ENCODE measurements at regions not wholly inside any gene's neighbourhood (a gene's known extent, or its start where the extent isn't known, plus 50 kb on each side); places are given as distances from the start of the nearest gene placed in this dataset.

DNA sequence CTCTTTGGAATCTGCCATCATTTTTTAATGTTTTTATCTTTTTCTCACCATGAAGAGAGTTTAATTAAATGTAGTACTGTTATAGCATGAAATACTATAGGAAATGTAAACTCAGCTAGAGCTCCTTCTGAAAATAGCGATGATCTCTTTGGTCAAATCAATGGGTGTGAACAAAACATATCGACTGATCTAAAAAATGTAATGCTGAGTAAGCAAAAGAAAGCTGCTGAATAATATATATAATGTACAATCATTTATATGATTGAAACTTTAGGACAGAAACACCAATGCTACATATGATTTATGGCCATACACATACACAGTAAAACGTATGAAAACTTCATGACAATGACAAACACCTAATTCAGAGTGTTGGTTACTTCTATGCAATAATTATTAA is 150.8 kb upstream of the TUBA3C start:
- TF ChIP-seq, protein P1, sequence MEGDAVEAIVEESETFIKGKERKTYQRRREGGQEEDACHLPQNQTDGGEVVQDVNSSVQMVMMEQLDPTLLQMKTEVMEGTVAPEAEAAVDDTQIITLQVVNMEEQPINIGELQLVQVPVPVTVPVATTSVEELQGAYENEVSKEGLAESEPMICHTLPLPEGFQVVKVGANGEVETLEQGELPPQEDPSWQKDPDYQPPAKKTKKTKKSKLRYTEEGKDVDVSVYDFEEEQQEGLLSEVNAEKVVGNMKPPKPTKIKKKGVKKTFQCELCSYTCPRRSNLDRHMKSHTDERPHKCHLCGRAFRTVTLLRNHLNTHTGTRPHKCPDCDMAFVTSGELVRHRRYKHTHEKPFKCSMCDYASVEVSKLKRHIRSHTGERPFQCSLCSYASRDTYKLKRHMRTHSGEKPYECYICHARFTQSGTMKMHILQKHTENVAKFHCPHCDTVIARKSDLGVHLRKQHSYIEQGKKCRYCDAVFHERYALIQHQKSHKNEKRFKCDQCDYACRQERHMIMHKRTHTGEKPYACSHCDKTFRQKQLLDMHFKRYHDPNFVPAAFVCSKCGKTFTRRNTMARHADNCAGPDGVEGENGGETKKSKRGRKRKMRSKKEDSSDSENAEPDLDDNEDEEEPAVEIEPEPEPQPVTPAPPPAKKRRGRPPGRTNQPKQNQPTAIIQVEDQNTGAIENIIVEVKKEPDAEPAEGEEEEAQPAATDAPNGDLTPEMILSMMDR (conservative IDR thresholded peaks at IDR 0.05; ENCODE audit: low read depth in 2 of 2) = no peak
- TF ChIP-seq POLR2AphosphoS5 (IDR thresholded peaks at IDR 0.05; ENCODE audit: low read depth) (no peak), EZH2phosphoT487 (IDR thresholded peaks at IDR 0.05; ENCODE audit: unreplicated experiment) (no peak), JUNB (IDR thresholded peaks at IDR 0.05; ENCODE audit: unreplicated experiment) (no peak), STAT1 (IDR thresholded peaks at IDR 0.05; ENCODE audit: unreplicated experiment) (no peak), EZH2 (IDR thresholded peaks at IDR 0.05; ENCODE audit: low read depth, unreplicated experiment) (no peak), ZNF114 (CRISPR knock-in tag; IDR thresholded peaks at IDR 0.05) (no peak), NANOG (IDR thresholded peaks at IDR 0.05; ENCODE audit: borderline replicate concordance) (no peak), CREB1 (CRISPR knock-in tag; IDR thresholded peaks at IDR 0.05; ENCODE audit: low read depth) (no peak), ZNF331 (CRISPR knock-in tag; IDR thresholded peaks at IDR 0.05; ENCODE audit: low read depth) (no peak)
- TF ChIP-seq, protein P2, sequence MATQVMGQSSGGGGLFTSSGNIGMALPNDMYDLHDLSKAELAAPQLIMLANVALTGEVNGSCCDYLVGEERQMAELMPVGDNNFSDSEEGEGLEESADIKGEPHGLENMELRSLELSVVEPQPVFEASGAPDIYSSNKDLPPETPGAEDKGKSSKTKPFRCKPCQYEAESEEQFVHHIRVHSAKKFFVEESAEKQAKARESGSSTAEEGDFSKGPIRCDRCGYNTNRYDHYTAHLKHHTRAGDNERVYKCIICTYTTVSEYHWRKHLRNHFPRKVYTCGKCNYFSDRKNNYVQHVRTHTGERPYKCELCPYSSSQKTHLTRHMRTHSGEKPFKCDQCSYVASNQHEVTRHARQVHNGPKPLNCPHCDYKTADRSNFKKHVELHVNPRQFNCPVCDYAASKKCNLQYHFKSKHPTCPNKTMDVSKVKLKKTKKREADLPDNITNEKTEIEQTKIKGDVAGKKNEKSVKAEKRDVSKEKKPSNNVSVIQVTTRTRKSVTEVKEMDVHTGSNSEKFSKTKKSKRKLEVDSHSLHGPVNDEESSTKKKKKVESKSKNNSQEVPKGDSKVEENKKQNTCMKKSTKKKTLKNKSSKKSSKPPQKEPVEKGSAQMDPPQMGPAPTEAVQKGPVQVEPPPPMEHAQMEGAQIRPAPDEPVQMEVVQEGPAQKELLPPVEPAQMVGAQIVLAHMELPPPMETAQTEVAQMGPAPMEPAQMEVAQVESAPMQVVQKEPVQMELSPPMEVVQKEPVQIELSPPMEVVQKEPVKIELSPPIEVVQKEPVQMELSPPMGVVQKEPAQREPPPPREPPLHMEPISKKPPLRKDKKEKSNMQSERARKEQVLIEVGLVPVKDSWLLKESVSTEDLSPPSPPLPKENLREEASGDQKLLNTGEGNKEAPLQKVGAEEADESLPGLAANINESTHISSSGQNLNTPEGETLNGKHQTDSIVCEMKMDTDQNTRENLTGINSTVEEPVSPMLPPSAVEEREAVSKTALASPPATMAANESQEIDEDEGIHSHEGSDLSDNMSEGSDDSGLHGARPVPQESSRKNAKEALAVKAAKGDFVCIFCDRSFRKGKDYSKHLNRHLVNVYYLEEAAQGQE (IDR thresholded peaks at IDR 0.05; ENCODE audit: unreplicated experiment) = no peak
- TF ChIP-seq, protein P3, sequence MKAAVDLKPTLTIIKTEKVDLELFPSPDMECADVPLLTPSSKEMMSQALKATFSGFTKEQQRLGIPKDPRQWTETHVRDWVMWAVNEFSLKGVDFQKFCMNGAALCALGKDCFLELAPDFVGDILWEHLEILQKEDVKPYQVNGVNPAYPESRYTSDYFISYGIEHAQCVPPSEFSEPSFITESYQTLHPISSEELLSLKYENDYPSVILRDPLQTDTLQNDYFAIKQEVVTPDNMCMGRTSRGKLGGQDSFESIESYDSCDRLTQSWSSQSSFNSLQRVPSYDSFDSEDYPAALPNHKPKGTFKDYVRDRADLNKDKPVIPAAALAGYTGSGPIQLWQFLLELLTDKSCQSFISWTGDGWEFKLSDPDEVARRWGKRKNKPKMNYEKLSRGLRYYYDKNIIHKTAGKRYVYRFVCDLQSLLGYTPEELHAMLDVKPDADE (IDR thresholded peaks at IDR 0.05) = no peak
- TF ChIP-seq, protein P4, sequence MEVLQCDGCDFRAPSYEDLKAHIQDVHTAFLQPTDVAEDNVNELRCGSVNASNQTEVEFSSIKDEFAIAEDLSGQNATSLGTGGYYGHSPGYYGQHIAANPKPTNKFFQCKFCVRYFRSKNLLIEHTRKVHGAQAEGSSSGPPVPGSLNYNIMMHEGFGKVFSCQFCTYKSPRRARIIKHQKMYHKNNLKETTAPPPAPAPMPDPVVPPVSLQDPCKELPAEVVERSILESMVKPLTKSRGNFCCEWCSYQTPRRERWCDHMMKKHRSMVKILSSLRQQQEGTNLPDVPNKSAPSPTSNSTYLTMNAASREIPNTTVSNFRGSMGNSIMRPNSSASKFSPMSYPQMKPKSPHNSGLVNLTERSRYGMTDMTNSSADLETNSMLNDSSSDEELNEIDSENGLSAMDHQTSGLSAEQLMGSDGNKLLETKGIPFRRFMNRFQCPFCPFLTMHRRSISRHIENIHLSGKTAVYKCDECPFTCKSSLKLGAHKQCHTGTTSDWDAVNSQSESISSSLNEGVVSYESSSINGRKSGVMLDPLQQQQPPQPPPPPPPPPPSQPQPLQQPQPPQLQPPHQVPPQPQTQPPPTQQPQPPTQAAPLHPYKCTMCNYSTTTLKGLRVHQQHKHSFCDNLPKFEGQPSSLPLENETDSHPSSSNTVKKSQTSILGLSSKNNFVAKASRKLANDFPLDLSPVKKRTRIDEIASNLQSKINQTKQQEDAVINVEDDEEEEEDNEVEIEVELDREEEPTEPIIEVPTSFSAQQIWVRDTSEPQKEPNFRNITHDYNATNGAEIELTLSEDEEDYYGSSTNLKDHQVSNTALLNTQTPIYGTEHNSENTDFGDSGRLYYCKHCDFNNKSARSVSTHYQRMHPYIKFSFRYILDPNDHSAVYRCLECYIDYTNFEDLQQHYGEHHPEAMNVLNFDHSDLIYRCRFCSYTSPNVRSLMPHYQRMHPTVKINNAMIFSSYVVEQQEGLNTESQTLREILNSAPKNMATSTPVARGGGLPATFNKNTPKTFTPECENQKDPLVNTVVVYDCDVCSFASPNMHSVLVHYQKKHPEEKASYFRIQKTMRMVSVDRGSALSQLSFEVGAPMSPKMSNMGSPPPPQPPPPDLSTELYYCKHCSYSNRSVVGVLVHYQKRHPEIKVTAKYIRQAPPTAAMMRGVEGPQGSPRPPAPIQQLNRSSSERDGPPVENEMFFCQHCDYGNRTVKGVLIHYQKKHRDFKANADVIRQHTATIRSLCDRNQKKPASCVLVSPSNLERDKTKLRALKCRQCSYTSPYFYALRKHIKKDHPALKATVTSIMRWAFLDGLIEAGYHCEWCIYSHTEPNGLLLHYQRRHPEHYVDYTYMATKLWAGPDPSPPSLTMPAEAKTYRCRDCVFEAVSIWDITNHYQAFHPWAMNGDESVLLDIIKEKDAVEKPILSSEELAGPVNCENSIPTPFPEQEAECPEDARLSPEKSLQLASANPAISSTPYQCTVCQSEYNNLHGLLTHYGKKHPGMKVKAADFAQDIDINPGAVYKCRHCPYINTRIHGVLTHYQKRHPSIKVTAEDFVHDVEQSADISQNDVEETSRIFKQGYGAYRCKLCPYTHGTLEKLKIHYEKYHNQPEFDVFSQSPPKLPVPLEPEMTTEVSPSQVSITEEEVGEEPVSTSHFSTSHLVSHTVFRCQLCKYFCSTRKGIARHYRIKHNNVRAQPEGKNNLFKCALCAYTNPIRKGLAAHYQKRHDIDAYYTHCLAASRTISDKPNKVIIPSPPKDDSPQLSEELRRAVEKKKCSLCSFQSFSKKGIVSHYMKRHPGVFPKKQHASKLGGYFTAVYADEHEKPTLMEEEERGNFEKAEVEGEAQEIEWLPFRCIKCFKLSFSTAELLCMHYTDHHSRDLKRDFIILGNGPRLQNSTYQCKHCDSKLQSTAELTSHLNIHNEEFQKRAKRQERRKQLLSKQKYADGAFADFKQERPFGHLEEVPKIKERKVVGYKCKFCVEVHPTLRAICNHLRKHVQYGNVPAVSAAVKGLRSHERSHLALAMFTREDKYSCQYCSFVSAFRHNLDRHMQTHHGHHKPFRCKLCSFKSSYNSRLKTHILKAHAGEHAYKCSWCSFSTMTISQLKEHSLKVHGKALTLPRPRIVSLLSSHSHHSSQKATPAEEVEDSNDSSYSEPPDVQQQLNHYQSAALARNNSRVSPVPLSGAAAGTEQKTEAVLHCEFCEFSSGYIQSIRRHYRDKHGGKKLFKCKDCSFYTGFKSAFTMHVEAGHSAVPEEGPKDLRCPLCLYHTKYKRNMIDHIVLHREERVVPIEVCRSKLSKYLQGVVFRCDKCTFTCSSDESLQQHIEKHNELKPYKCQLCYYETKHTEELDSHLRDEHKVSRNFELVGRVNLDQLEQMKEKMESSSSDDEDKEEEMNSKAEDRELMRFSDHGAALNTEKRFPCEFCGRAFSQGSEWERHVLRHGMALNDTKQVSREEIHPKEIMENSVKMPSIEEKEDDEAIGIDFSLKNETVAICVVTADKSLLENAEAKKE (CRISPR knock-in tag; IDR thresholded peaks at IDR 0.05) = no peak
